T-helper 2 cell treated with Interferon-gamma antibody and Interleukin-4, amounts not matched to agents 5 μg/mL and 100 μg/mL, for 36 hours (primary cell): ENCODE measurements at regions not wholly inside any gene's neighbourhood (a gene's known extent, or its start where the extent isn't known, plus 50 kb on each side); places are given as distances from the start of the nearest gene placed in this dataset.

Experiments used
- DNase-seq: peaks from one replicate; pipeline ENCODE4 v3.0.0; 2021; ENCODE audit warnings: low spot score
- H3K27ac Mint-ChIP-seq: one replicate; pipeline ENCODE4 v1.8.0; 2021; ENCODE audit warnings: mild to moderate bottlenecking, mixed read lengths
- H3K27me3 Mint-ChIP-seq: one replicate; pipeline ENCODE4 v1.8.0; 2021; ENCODE audit warnings: low read depth, mixed read lengths
- H3K36me3 Mint-ChIP-seq: one replicate; pipeline ENCODE4 v1.8.0; 2021; ENCODE audit warnings: low read depth, mixed read lengths
- H3K4me1 Mint-ChIP-seq: one replicate; pipeline ENCODE4 v1.8.0; 2021; ENCODE audit warnings: low read depth, mixed read lengths
- H3K4me3 Mint-ChIP-seq: one replicate; pipeline ENCODE4 v1.8.0; 2022; ENCODE audit warnings: mild to moderate bottlenecking, moderate library complexity, mixed read lengths
- H3K9me3 Mint-ChIP-seq: one replicate; pipeline ENCODE4 v1.8.0; 2021; ENCODE audit warnings: mixed read lengths

DNA sequence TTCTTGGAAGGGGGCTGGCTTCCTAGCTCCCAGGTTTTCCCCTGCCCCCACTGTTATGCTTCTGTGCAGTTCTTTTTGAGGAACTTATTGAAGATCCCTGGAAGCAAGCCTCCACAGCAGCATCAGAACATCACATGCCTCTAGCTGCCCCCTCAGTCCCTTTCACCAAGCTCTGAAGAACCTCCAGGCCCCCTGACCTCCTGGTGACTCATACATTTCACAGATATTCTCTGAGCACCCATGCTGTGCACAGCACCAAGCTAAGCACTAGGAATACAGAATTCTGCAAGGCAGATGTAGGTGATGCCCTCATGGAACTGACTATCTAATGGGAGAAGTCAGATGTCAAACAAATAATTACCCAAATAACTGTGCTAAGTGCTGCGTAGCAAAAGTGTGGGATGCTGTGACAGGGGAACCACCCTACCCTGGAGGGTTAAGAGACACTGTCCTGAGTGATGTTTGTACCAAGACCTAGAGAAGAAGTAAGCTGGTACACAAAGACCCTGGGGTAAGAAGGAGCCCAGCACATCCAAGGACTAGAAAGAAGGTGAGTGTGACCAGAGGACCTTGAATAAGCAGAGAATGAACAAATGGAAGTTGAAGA lies 213.7 kb upstream of the NR4A3 start:
- no peak overlapping the region for H3K4me3 Mint-ChIP-seq
- no peak for DNase-seq
- no peaks in the 10 kb centered on the region for H3K36me3 Mint-ChIP-seq
- no peaks in the 10 kb centered on the region for H3K4me1 Mint-ChIP-seq
- no peaks in the 10 kb centered on the region for H3K27me3 Mint-ChIP-seq
- no peak overlapping the region for H3K27ac Mint-ChIP-seq
- H3K9me3 Mint-ChIP-seq = no peaks in the 10 kb centered on the region

DNA sequence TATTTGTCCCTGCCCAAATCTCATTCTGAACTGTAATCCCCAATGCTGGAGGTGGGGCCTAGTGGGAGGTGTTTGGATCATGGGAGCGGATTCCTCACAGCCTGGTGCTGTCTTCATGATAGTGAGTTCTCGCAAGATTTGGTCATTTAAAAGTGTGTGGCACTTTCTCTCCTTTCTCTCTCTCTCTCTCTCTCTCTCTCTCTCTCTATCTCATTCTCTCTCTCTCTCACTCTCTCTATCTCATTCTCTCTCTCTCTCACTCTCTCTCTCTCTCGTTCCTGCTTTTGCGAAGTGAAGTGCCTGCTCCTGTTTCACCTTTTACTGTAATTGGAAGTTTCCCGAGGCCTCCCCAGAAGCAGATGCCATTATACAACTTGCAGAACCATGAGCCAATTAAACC lies 207.3 kb upstream of the NR4A3 start:
- H3K27ac Mint-ChIP-seq = no peak overlapping the region
- no peaks in the 10 kb centered on the region for H3K27me3 Mint-ChIP-seq

DNA sequence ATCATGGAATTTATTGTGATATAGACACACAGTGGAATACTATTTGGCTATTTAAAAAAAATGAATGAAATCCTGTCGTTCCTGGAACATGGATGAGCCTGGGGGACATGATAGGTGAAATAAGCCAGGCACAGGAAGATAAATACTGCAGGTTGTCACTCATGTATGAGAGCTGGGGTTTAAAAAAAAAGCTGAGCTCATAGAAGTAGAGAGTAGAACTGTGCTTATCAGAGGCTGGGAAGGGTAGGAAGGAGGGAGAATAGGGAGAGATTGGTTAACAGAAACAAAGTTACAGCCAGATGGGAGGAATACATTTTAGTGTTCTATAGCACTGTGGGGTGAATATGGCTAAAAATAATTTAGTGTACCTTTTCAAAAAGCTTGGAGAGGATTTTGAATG lies 200.6 kb upstream of the NR4A3 start:
- DNase-seq = no peak
- H3K27me3 Mint-ChIP-seq = no peaks in the 10 kb centered on the region
- H3K9me3 Mint-ChIP-seq = no peaks in the 10 kb centered on the region
- H3K4me3 Mint-ChIP-seq = no peak overlapping the region
- no peaks in the 10 kb centered on the region for H3K36me3 Mint-ChIP-seq
- no peak overlapping the region for H3K27ac Mint-ChIP-seq
- no peaks in the 10 kb centered on the region for H3K4me1 Mint-ChIP-seq

More for the DNA sequence above, 207.3 kb upstream of the NR4A3 start:
- DNase-seq = no peak
- no peaks in the 10 kb centered on the region for H3K4me1 Mint-ChIP-seq
- no peaks in the 10 kb centered on the region for H3K9me3 Mint-ChIP-seq
- no peak overlapping the region for H3K4me3 Mint-ChIP-seq
- H3K36me3 Mint-ChIP-seq = no peaks in the 10 kb centered on the region

DNA sequence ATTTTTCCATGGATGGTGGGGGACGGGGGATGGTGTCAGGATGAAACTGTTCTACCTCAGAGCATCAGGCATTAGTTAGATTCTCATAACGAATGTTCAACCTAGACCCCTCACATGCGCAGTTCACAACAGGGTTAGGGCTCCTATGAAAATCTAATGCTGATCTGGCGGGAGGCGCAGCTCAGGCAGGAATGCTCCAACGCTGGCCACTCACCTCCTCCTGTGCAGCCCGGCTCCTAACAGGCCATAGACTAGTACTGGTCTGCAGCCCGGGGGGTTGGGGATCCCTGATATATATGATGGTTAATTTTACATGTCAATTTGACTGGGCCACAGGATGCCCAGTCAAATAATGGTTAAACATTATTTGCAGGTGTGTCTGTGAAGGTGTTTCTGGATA lies 199.0 kb upstream of the NR4A3 start:
- DNase-seq = no peak
- Mint-ChIP-seq H3K4me3 (no peak overlapping the region), H3K4me1 (no peaks in the 10 kb centered on the region), H3K27ac (no peak overlapping the region), H3K27me3 (peaks cover 2% of the 10 kb centered on the region), H3K9me3 (no peaks in the 10 kb centered on the region), H3K36me3 (no peaks in the 10 kb centered on the region)

DNA sequence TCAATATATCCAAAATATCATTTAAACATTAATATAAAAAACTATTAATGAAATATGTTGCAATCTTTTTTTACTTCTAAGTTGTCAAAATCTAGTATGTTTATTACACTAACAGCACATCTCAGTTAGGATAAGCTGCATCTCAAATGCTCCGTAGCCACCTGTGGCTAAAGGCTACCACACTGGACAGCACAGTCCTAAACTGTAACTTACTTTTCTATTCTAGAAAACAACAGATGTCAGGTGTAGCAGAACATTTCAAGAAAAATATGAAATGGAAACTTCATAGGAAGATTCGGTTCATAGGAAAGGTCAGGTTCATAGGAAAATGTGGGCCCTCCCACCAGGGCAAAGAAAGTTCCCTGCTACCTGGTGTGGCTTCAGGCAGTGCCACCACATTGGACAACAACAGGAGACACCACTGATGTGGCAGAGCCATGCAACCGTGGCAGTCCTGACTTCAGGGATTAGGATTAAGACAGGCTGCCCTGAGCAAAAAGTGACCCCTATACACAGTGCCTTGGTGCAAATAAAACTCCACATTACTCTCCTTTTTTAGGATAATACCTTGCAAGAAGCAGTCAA lies 197.8 kb upstream of the NR4A3 start:
- H3K27ac Mint-ChIP-seq = no peak overlapping the region
- H3K27me3 Mint-ChIP-seq = peaks cover 2% of the 10 kb centered on the region
- no peak overlapping the region for H3K4me3 Mint-ChIP-seq
- no peak for DNase-seq
- H3K9me3 Mint-ChIP-seq = no peaks in the 10 kb centered on the region
- H3K4me1 Mint-ChIP-seq = no peaks in the 10 kb centered on the region
- H3K36me3 Mint-ChIP-seq = no peaks in the 10 kb centered on the region

DNA sequence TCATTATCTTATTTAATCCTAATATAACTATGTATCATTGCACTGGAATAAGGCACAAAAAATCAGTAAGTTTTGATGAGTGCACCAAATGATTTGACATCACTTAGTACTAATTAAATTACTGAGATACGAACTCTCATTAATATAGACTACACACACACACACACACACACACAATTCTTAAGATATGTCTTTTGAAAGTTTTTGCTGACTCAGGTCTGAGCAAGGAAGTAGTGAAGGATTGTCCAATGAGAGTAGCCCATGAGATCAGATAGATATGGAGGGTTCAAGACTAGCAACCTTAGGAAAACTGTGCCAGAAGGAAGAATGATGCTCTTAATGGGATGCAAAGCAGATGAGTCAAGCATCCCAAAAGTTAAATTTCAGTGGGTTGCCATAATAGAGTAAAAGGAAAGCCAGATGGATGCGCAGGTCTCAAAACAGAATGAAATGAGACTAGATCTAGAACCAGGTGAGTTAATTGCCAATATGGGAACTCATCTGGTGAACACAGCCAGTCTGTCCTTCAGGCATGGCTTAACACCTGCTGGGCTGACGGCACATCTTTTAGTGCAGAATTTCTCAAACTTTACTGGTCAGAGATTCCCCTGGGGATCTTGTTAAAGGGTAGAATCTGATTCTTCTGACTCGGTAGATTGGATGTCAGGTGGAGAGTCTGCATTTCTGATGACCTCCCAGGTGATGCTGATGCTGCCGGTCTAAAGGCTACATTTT lies 197.0 kb upstream of the NR4A3 start:
- Mint-ChIP-seq H3K9me3 (no peaks in the 10 kb centered on the region), H3K27ac (no peak overlapping the region), H3K27me3 (peaks cover 2% of the 10 kb centered on the region), H3K4me3 (no peak overlapping the region), H3K4me1 (no peaks in the 10 kb centered on the region), H3K36me3 (no peaks in the 10 kb centered on the region)
- no peak for DNase-seq

DNA sequence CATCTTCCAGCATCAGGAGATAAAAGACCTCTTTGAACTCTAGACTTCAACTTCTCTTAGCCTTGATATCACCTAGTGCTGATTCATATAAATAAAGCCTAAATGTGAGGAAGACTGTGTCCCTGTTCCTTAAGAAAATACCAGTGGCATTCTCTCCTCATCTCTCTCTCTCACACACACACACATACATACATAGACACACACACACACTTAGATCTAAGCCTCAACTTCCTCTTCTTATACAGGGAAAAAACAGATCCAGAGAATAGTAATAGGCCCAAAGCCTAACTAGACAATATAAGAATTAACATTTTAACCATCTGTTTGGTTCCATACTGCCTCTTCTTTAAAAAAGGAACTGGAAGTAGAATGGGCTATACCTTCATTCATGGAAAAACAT lies 195.3 kb upstream of the NR4A3 start:
- no peaks in the 10 kb centered on the region for H3K4me1 Mint-ChIP-seq

DNA sequence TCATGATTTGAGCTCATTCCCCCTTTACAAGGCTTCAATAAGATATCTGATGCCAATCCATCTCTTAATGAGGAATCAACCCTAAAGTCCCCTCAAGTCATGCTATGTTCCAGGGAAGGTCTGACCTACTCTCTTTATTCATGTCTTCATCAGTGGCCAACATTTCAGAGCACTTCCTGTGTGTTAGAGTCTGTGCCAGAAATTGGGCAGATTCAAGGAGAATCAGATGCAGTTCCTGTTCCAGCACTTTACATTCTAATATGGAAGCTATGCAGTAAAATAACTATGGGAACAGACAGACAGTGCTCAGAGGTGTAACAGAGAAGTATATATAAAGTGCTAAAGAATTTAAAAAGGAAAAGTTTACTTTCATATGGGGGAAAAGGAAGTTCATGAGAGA lies 193.4 kb upstream of the NR4A3 start:
- Mint-ChIP-seq H3K4me1 (no peaks in the 10 kb centered on the region), H3K4me3 (no peak overlapping the region), H3K36me3 (no peaks in the 10 kb centered on the region), H3K27ac (no peak overlapping the region), H3K9me3 (no peaks in the 10 kb centered on the region), H3K27me3 (peaks cover 2% of the 10 kb centered on the region)
- DNase-seq = no peak

More for the DNA sequence above, 195.3 kb upstream of the NR4A3 start:
- no peak overlapping the region for H3K4me3 Mint-ChIP-seq
- DNase-seq = no peak
- no peak overlapping the region for H3K27ac Mint-ChIP-seq
- H3K27me3 Mint-ChIP-seq = peaks cover 2% of the 10 kb centered on the region
- no peaks in the 10 kb centered on the region for H3K9me3 Mint-ChIP-seq
- no peaks in the 10 kb centered on the region for H3K36me3 Mint-ChIP-seq

DNA sequence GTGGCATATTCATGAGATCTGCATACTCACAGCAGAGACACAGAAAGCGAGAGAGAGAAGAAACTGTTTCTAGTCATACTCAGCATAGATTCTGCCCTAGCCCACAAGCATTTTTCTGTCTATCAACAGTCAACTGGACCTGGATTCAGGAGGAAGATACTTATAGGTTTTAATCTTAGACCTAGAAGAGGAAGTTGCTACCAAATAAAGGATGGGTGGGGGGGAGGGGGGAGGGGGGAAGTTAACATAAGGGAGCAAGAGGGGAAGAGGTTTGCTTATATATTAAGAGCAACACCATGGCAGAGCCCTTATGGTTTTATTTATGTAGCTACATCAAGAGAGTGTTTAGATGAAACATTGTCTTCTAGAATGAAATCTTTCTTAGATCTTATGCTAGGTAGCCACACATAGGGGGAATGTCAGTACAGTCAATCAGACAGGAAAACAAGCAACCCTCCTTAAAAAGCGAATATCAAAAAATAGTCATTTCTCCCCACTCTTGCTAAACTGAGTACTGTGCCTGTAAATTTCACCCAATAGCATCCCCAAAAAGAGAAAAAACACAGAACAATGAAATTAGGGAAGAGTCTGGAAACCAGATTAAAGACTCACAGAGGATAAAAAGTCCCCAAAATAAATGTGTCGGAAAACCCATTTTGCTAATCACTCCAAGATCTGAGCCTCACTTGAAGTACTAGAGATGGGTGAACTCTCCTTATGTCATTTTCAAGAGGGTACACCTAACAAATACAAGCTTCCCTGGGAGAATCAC lies 192.7 kb upstream of the NR4A3 start:
- Mint-ChIP-seq H3K27ac (no peak overlapping the region), H3K4me3 (no peak overlapping the region), H3K4me1 (no peaks in the 10 kb centered on the region)

DNA sequence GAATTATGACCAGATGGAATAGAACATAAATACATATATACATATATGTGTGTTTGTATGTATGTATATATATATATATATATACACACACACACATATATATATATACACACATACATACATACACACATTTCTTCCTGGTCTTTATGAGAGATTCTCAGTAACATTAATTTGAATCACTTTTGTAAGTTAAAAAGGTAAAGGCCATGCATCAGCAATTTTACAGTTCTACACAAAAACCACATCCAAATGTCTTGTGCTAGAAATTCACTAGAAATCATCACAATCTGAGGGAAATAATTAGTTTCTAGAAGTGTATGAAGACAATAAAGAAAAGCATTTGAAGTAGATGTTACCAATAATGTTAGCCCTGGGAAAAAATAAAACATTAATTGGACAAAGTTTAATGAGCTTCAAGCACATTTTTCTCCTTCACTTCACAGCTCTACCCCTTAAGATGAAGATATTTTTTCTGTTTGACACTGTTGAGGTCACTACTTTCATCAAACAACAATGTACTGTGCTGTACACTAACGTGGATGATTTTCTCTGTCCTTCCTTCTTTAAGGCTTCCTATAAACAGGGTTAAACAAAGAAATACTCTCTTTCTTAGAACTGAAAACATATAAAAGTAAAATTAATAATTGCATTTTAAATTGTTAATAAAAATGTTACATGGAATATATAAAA lies 189.2 kb upstream of the NR4A3 start:
- H3K4me3 Mint-ChIP-seq = no peak overlapping the region
- no peak for DNase-seq

More for the DNA sequence above, 192.7 kb upstream of the NR4A3 start:
- no peak for DNase-seq
- no peaks in the 10 kb centered on the region for H3K36me3 Mint-ChIP-seq
- H3K9me3 Mint-ChIP-seq = no peaks in the 10 kb centered on the region
- peaks cover 2% of the 10 kb centered on the region for H3K27me3 Mint-ChIP-seq

DNA sequence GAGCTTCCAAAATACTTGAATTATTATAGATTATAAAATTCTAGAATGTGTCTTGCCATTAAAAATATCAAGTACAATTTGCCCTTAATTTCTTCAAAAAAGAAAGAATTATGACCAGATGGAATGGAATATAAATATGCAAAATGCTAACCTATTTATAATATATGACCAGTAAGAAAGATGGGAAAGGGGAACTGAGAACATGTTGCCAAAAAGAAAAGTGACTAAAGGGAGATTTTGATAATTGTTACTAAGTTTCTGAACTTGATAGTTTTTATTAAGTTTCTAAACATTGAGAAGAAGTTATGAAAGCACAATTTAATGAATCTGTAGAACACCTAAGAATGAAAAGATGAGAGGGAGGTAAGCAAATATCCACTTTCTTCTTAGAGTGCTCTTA lies 188.4 kb upstream of the NR4A3 start:
- H3K4me1 Mint-ChIP-seq = no peaks in the 10 kb centered on the region
- no peak overlapping the region for H3K4me3 Mint-ChIP-seq
- peaks cover 3% of the 10 kb centered on the region for H3K27me3 Mint-ChIP-seq
- H3K9me3 Mint-ChIP-seq = no peaks in the 10 kb centered on the region
- no peak overlapping the region for H3K27ac Mint-ChIP-seq
- no peaks in the 10 kb centered on the region for H3K36me3 Mint-ChIP-seq
- DNase-seq = no peak

More for the DNA sequence above, 189.2 kb upstream of the NR4A3 start:
- Mint-ChIP-seq H3K27me3 (peaks cover 2% of the 10 kb centered on the region), H3K36me3 (no peaks in the 10 kb centered on the region), H3K9me3 (no peaks in the 10 kb centered on the region), H3K4me1 (no peaks in the 10 kb centered on the region), H3K27ac (no peak overlapping the region)

DNA sequence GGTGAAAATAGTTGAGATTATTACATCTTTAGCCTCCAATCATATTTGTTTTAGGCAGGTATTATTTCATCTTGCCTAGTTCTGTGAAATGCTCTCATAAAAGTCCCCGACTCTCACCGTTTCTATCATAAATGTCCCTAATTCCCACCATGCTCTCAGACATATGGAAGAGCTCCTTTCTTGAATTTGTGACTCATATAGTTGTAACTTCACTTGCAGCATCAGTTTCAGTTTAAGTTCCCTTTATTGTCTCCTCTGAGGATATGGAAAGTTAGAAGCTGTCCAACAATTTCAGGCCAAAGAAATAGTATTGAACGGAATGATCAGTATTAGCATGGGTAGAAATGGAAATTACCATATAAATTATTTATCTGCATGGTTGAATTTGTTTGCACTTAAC lies 187.5 kb upstream of the NR4A3 start:
- Mint-ChIP-seq H3K4me3 (no peak overlapping the region), H3K27ac (no peak overlapping the region), H3K9me3 (no peaks in the 10 kb centered on the region), H3K36me3 (no peaks in the 10 kb centered on the region), H3K4me1 (no peaks in the 10 kb centered on the region), H3K27me3 (peaks cover 3% of the 10 kb centered on the region)
- no peak for DNase-seq

DNA sequence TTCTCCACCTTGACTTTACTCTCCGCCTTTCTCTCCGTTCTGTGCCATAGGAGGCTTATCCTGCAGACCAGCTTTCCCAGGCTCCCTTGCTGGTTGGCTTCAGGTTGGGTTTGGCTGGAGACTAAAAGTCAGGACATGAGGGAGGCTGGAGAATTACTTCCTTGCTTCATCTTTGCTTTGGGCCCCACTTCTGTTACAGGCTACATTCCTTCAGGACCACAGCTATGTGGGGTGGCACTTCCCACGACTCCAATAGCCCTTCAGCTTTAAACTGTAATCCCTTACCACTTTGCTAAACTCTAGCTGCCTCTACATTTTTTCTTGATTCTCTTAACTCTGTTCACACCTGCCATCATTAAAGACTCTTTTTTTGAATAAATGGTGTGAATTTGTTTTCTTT lies 186.7 kb upstream of the NR4A3 start:
- Mint-ChIP-seq H3K27me3 (peaks cover 3% of the 10 kb centered on the region), H3K4me1 (no peaks in the 10 kb centered on the region), H3K27ac (no peak overlapping the region), H3K4me3 (no peak overlapping the region), H3K36me3 (no peaks in the 10 kb centered on the region), H3K9me3 (no peaks in the 10 kb centered on the region)
- DNase-seq = no peak
